Transverse colon (tissue), 4 donors: ENCODE measurements at regions not wholly inside any gene's neighbourhood (a gene's known extent, or its start where the extent isn't known, plus 50 kb on each side); places are given as distances from the start of the nearest gene placed in this dataset.

Source experiments
- DNase-seq: peaks from one replicate; pipeline ENCODE4 v3.0.0-alpha.2; 2019
- H3K27ac ChIP-seq, 4 donors: fragments of 200-600 bp; sonication (generic); 2 replicates each; pipeline ENCODE4 v1.5.1; 2016 to 2018; ENCODE audit warnings: inconsistent platforms in 4 of 4
- H3K27me3 ChIP-seq: fragments of 200-600 bp; sonication (generic); 2 replicates; pipeline ENCODE4 v1.5.1; 2017; ENCODE audit warnings: inconsistent platforms
- H3K36me3 ChIP-seq, 4 donors: fragments of 200-600 bp; sonication (generic); 2 replicates each; pipeline ENCODE4 v1.5.1; 2017 to 2019; ENCODE audit warnings: inconsistent platforms in 4 of 4
- H3K4me1 ChIP-seq, 4 donors: fragments of 200-600 bp; sonication (generic); 2 replicates each; pipeline ENCODE4 v1.5.1; 2017 to 2020; ENCODE audit warnings: inconsistent platforms in 4 of 4
- H3K4me3 ChIP-seq, 4 donors: fragments of 200-600 bp; sonication (generic); 1 replicate in 1 of 4; 2 replicates in 3 of 4; pipeline versions ENCODE4 v1.5.1 to v1.6.1; 2017 to 2019; ENCODE audit warnings: inconsistent platforms in 4 of 4
- H3K9me3 ChIP-seq, 2 donors: fragments of 200-600 bp; sonication (generic); 2 replicates each; pipeline ENCODE4 v1.5.1; 2017 to 2019; ENCODE audit warnings: inconsistent platforms in 2 of 2
- EP300 ChIP-seq: sonication (generic); formaldehyde crosslinking; IDR thresholded peaks from one replicate; pipeline ENCODE4 v1.6.1; 2017; ENCODE audit warnings: antibody characterized with exemption, low read depth
- POLR2A ChIP-seq: fragments of 450-650 bp; IDR thresholded peaks from one replicate; pipeline ENCODE4 v1.6.1; 2016; ENCODE audit warnings: antibody characterized with exemption, mild to moderate bottlenecking, moderate library complexity
- POLR2AphosphoS5 ChIP-seq, 3 donors: sonication (generic); formaldehyde crosslinking; IDR thresholded peaks; one replicate each; pipeline ENCODE4 v1.6.1; 2016; ENCODE audit warnings: antibody characterized with exemption in 3 of 3
- WGBS, 2 donors: methylation state at CpG; one replicate each; pipeline ENCODE4 v1.1.5; 2018; ENCODE audit warnings: low coverage in 1 of 2; 5-methylcytosine and 5-hydroxymethylcytosine counted together
- in situ Hi-C, 4 donors: fragments of 200-750 bp; cut with MboI; loops; one replicate each; pipeline versions ENCODE4 v1.15.0 to v1.15.1; 2017; ENCODE audit warnings: low sequenced_read_pairs in 3 of 4, low pct_ligation_motif_present in 1 of 4, low pct_unique_long_range_greater_than_20kb in 1 of 4
- intact Hi-C: fragments of 100-400 bp; cut with DNase I; formaldehyde crosslinking; loops from one replicate; pipeline ENCODE4 v1.15.1; 2023; ENCODE audit warnings: low total_unique reads
- TF ChIP-seq, protein P1 (sequence below), 5 experiments: fragments of 200-600 bp in 3 of 5; fragments of 450-650 bp in 2 of 5; sonication (generic) in 3 of 5; IDR thresholded peaks; 1 replicate in 2 of 5; 2 replicates in 3 of 5; pipeline ENCODE4 v1.5.1; 2016 to 2017; ENCODE audit warnings: antibody characterized with exemption in 5 of 5, inconsistent platforms in 3 of 5, mild to moderate bottlenecking in 2 of 5, moderate library complexity in 1 of 5

DNA sequence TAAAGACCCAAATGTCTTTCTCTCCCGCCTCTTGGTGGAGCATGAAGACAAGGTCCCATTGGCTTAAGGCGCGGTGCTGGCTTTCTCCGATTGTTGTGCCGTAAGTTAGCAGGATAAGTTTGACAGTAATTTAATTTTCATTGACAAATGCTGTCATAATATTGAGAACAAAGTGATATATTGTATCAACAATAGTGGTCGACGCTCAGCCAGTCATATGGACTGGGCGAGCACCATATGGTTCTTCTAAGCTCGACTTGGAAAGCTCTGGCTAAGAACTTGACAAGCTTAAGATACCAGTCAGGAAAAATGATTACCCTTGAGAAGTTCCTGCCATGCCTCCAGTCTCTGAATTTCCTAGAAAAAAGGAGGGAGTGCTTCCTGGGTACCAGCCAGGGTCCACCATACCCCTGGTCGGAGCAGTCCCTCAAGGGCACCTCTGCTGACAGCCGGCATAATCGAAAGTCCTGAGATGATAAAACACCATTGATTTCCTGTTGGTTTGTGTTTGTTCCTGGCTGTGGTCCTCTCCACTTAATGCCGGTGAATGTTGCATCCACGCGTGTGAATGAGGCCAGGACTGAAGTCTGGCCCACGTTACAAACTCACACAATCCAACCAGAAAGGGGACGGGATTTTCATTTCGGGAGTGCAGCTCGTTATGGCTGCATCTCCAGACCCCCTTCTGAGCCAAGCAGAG, 262.1 kb downstream of the ZNF536 start:
- 70 to 75% methylated on average over 8 to 19 of the region's 19 CpGs for WGBS, 2 donors
- no peak for DNase-seq
- no peaks in the 10 kb centered on the region for H3K27me3 ChIP-seq
- no peaks in the 10 kb centered on the region for H3K4me1 ChIP-seq
- no peaks in the 10 kb centered on the region for H3K36me3 ChIP-seq
- no peak overlapping the region for H3K27ac ChIP-seq
- in situ Hi-C loops (no loop called here), intact Hi-C loops (no loop called here)
- TF ChIP-seq POLR2AphosphoS5 (IDR thresholded peaks at IDR 0.05) (no peak), EP300 (no peak), POLR2A (no peak)
- TF ChIP-seq, protein P1, sequence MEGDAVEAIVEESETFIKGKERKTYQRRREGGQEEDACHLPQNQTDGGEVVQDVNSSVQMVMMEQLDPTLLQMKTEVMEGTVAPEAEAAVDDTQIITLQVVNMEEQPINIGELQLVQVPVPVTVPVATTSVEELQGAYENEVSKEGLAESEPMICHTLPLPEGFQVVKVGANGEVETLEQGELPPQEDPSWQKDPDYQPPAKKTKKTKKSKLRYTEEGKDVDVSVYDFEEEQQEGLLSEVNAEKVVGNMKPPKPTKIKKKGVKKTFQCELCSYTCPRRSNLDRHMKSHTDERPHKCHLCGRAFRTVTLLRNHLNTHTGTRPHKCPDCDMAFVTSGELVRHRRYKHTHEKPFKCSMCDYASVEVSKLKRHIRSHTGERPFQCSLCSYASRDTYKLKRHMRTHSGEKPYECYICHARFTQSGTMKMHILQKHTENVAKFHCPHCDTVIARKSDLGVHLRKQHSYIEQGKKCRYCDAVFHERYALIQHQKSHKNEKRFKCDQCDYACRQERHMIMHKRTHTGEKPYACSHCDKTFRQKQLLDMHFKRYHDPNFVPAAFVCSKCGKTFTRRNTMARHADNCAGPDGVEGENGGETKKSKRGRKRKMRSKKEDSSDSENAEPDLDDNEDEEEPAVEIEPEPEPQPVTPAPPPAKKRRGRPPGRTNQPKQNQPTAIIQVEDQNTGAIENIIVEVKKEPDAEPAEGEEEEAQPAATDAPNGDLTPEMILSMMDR (IDR thresholded peaks at IDR 0.05) = no peak
- H3K4me3 ChIP-seq = no peak overlapping the region
- H3K9me3 ChIP-seq = no peaks in the 10 kb centered on the region

DNA sequence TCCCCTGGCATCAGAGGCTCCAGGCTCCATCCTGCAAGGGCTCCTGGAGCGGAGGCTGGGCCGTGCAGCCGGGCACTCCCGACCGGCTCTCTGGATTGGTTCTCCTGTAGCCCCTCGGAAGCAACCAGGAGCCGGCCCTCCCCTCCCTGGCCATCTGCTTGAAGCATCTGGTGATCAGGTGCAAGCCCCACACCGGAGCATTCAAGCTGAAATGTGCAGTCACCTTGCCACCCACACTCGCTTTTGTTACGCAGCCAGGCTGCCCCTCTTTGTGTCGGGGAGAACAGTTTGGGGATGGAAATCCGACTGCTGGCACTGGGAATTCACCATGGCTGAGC, 258.8 kb downstream of the ZNF536 start:
- TF ChIP-seq POLR2A (no peak), POLR2AphosphoS5 (IDR thresholded peaks at IDR 0.05) (no peak), EP300 (no peak)
- TF ChIP-seq, protein P1 (IDR thresholded peaks at IDR 0.05) = no peak
- 79% methylated on average over 12 of the region's 12 CpGs; no CpG with 5 or more reads in 1 of the 2 donors for WGBS, 2 donors

DNA sequence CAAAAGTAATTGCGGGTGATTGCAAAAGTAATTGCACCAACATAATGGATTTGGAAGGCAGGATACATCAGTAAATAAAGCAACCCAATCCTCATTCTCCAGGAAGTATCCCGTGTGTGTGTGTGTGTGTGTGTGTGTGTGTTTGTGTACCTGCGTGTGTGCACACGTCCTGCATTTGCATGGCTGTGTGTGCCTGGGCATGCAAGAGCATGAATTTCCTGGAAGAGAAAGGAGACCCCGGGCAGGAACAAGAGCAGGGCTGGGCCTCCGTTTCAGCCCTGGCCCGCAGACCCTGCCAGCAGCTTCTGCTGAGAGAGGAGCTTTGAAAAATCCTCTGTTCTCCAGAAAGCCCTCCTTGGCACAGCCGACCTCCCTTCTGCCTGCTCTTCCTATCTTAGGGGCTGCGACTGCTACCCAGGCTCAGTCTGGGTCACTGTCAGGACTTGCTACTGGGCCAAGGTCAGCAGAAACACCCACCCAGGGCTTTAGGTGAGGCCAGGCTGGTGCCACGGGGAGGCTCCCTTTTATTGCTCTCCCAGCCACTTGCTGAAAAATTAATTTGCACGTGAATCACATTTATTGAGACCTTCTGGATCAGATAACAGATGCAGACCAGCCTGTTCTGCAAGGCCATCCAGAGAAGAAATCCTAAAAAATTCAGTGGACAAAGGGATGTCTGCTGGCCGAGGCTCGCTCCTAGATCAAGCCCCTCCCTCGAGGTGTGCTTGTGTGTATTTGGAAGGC, 258.3 kb downstream of the ZNF536 start:
- Histone ChIP-seq H3K36me3 (no peaks in the 10 kb centered on the region), H3K27ac (no peak overlapping the region), H3K27me3 (no peaks in the 10 kb centered on the region), H3K9me3 (no peaks in the 10 kb centered on the region), H3K4me3 (no peak overlapping the region), H3K4me1 (no peaks in the 10 kb centered on the region)
- in situ Hi-C loops (no loop called here), intact Hi-C loops (no loop called here)
- no peak for TF ChIP-seq POLR2AphosphoS5 (IDR thresholded peaks at IDR 0.05)
- TF ChIP-seq POLR2A = no peak
- TF ChIP-seq, protein P1 (IDR thresholded peaks at IDR 0.05) = no peak
- TF ChIP-seq EP300 = no peak
- DNase-seq = no peak
- WGBS, 2 donors = 61% methylated on average over 3 to 14 of the region's 14 CpGs

More for the DNA sequence above, 258.8 kb downstream of the ZNF536 start:
- no peaks in the 10 kb centered on the region for H3K4me1 ChIP-seq
- no peaks in the 10 kb centered on the region for H3K27me3 ChIP-seq
- H3K4me3 ChIP-seq = no peak overlapping the region
- no peaks in the 10 kb centered on the region for H3K9me3 ChIP-seq
- no peak overlapping the region for H3K27ac ChIP-seq
- in situ Hi-C loops (no loop called here), intact Hi-C loops (no loop called here)
- no peak for DNase-seq
- H3K36me3 ChIP-seq = no peaks in the 10 kb centered on the region

DNA sequence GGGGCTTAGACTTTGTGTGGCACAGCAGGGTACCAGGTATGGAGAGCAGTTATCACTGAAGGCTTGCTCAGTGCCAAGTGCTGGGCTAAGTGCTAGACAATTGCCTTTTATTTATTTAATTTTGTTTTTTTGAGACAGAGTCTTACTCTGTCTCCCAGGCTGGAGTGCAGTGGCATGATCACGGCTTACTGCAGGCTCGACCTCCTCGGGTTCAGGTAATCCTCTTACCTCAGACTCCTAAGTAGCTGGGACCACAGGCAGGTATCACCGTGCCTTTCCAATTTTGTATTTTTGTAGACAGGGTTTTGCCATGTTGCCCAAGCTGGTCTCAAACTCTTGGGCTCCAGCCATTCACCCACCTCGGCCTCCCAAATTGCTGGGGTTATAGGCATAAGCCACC, 256.9 kb downstream of the ZNF536 start:
- no peaks in the 10 kb centered on the region for H3K27me3 ChIP-seq
- in situ Hi-C loops = no loop called here
- no peak for TF ChIP-seq POLR2AphosphoS5 (IDR thresholded peaks at IDR 0.05)
- TF ChIP-seq, protein P1 (IDR thresholded peaks at IDR 0.05) = no peak
- TF ChIP-seq POLR2A = no peak
- TF ChIP-seq EP300 = no peak
- H3K27ac ChIP-seq = no peak overlapping the region
- no peaks in the 10 kb centered on the region for H3K4me1 ChIP-seq
- no peak overlapping the region for H3K4me3 ChIP-seq
- 80% methylated on average over 3 to 5 of the region's 5 CpGs for WGBS, 2 donors
- no peak for DNase-seq
- intact Hi-C loops = no loop called here
- no peaks in the 10 kb centered on the region for H3K9me3 ChIP-seq
- H3K36me3 ChIP-seq = no peaks in the 10 kb centered on the region
